ENCODE measurements at regions not wholly inside any gene's neighbourhood (a gene's known extent, or its start where the extent isn't known, plus 50 kb on each side); places are given as distances from the start of the nearest gene placed in this dataset.

GRCh38 chr14:71248194-71248593, 340.9 kb downstream of the PCNX1 start:
- ChIA-PET POLR2A (no interaction called here), CTCF (no interaction called here)
- H3K4me1 ChIP-seq (ENCODE audit: control insufficient read depth, extremely low read depth, insufficient read depth, low read length) = peaks cover 9% of the 10 kb centered on the region
- dilution Hi-C loops (cut with MboI; ENCODE audit: extremely low pct_ligation_motif_present, low sequenced_read_pairs) = no loop called here
- no peak overlapping the region for H3K4me2 ChIP-seq (ENCODE audit: insufficient read depth, low read length)
- no peaks in the 10 kb centered on the region for H3K27me3 ChIP-seq (ENCODE audit: control insufficient read depth in 2 of 2, insufficient read depth in 2 of 2, low read length in 2 of 2)
- no peak overlapping the region for H2AFZ ChIP-seq (ENCODE audit: low read depth, low read length)
- no peak overlapping the region for H3K27ac ChIP-seq (ENCODE audit: insufficient read depth, low read depth, low read length)
- no peaks in the 10 kb centered on the region for H3K9me3 ChIP-seq (replicated peaks; ENCODE audit: control insufficient read depth, insufficient read depth, low read length)
- H4K20me1 ChIP-seq (replicated peaks; ENCODE audit: control insufficient read depth, extremely low read depth, insufficient read depth, low read length) = no peaks in the 10 kb centered on the region
- H3K9me1 ChIP-seq (replicated peaks; ENCODE audit: control insufficient read depth, extremely low read depth, insufficient read depth, low read length) = no peaks in the 10 kb centered on the region
- no peaks in the 10 kb centered on the region for H3K79me2 ChIP-seq (ENCODE audit: control insufficient read depth, insufficient read depth, low read length)
- no TSS peak for BruUV-seq (replicated peaks)
- no peak overlapping the region for H3K9ac ChIP-seq (replicated peaks; ENCODE audit: extremely low read depth, insufficient read depth, low read length)
- H3K36me3 ChIP-seq (ENCODE audit: control insufficient read depth in 2 of 2, extremely low read depth in 1 of 2, insufficient read depth in 2 of 2, low read length in 2 of 2) = no peaks in the 10 kb centered on the region
- DNase-seq (ENCODE audit: low read depth, low spot score) = no peak
- no peak for FAIRE-seq
- H3K4me3 ChIP-seq (replicated peaks in 1 of 3; ENCODE audit: insufficient read depth in 1 of 3, low read depth in 1 of 3, low read length in 3 of 3) = no peak overlapping the region
- TF ChIP-seq MAX (IDR thresholded peaks at IDR 0.05; ENCODE audit: insufficient read depth, insufficient read length) (no peak), JUN (IDR thresholded peaks at IDR 0.05; ENCODE audit: borderline replicate concordance, insufficient read depth, insufficient read length, low read depth) (no peak), FOS (IDR thresholded peaks at IDR 0.05; ENCODE audit: borderline replicate concordance, insufficient read depth, low read length) (no peak), CTCF (IDR thresholded peaks at IDR 0.05; ENCODE audit: extremely low read depth in 1 of 2, insufficient read depth in 1 of 2, low read depth in 1 of 2, low read length in 2 of 2) (no peak), POLR2A (IDR thresholded peaks at IDR 0.05; ENCODE audit: low read depth, low read length) (no peak), EZH2 (IDR thresholded peaks at IDR 0.05; ENCODE audit: borderline replicate concordance, low read depth, low read length, severe bottlenecking) (no peak), MYC (IDR thresholded peaks at IDR 0.05; ENCODE audit: low read depth, low read length) (no peak), POLR2AphosphoS5 (IDR thresholded peaks at IDR 0.05; ENCODE audit: insufficient read depth, low read depth, low read length) (no peak), GATA2 (IDR thresholded peaks at IDR 0.05; ENCODE audit: insufficient read depth, insufficient read length, low read depth, low read length) (no peak)
- intact Hi-C loops (cut with micrococcal nuclease) = no loop called here
